PC-9 (cell line): ENCODE measurements at regions not wholly inside any gene's neighbourhood (a gene's known extent, or its start where the extent isn't known, plus 50 kb on each side); places are given as distances from the start of the nearest gene placed in this dataset.
"Not testable (repeated sequence)": the region's sequence is repeated elsewhere in the genome, so short reads cannot be mapped to it uniquely, and the experiment has no call there.

Source experiments
- CTCF ChIP-seq: fragments of 200-600 bp; sonication (generic); conservative IDR thresholded peaks from 2 replicates; pipeline ENCODE4 v1.6.1; 2017; ENCODE audit warnings: mixed run types, antibody characterized with exemption, mild to moderate bottlenecking, moderate library complexity
- EZH2 ChIP-seq: fragments of 200-600 bp; sonication (generic); IDR thresholded peaks from 2 replicates; pipeline ENCODE4 v1.8.0; 2017; ENCODE audit warnings: antibody characterized with exemption, low read depth

DNA sequence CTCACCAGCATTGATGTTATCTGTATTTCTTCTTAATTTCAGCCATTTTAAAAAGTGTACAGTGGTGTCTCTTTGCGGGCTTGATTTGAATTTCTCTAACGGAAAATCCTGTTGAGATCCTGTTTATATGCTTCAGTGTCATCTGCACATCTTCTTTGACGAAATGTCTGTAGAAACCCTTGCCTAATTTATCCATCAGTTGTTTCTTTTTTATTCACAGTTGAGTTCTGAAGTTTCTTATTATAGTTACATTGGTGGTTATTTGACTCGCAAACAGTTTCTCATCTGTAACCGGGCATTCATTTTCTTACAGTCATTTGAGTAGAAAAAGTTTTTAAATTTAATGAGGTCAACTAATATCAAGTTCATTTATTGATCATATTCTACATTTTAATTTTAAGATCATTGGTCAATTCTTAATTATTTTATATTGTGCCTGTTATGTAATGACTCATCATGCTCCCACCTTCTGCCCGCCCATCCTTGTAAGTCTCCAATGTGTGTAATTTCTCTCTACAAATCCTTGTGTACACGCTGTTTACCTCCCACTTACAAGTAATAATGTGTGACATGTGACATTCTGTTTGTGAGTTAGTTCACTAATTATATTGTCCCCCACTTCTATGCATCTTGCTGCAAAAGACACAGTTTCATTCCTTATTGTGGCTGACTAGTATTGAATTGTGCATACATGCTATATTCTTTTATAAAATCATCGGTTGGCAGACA, 1242.8 kb downstream of the TMEM121 start:
- TF ChIP-seq CTCF, EZH2: not testable (repeated sequence)
